ENCODE measurements at regions not wholly inside any gene's neighbourhood (a gene's known extent, or its start where the extent isn't known, plus 50 kb on each side); places are given as distances from the start of the nearest gene placed in this dataset.

DNA sequence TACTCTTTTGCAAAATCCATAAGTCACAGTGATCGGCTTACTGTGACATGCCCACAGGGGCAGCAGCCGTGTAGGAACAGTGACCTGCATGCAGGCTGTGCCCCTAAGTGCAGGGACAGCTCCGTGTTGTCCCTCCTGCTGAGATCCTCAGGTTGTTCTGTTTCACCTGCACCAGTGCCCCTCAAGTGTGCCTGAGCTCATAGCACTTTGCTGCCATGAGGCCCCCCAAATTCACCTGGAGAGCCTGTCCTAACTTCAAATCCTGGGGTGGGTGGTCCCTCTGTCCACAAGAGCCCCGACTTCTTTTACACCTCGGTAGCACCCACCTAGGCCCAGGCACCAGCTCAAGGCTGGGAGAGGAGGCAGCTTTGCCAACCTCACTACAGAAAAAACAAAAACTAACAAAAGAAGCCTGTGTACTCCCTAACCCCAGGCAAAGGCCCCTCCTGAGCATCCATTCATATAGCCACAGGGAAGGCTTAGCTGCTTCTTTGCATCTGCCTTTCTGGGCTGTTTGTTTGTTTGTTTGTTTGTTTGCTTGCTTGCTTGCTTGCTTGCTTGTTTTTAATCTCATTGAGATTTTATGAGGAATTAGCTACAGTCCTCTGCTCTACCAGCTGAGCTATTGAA is 214.5 kb downstream of the AUH start:
- TF ChIP-seq, protein P1, sequence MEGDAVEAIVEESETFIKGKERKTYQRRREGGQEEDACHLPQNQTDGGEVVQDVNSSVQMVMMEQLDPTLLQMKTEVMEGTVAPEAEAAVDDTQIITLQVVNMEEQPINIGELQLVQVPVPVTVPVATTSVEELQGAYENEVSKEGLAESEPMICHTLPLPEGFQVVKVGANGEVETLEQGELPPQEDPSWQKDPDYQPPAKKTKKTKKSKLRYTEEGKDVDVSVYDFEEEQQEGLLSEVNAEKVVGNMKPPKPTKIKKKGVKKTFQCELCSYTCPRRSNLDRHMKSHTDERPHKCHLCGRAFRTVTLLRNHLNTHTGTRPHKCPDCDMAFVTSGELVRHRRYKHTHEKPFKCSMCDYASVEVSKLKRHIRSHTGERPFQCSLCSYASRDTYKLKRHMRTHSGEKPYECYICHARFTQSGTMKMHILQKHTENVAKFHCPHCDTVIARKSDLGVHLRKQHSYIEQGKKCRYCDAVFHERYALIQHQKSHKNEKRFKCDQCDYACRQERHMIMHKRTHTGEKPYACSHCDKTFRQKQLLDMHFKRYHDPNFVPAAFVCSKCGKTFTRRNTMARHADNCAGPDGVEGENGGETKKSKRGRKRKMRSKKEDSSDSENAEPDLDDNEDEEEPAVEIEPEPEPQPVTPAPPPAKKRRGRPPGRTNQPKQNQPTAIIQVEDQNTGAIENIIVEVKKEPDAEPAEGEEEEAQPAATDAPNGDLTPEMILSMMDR (IDR thresholded peaks at IDR 0.05), result no peak
- no peak for TF ChIP-seq POLR2A (IDR thresholded peaks at IDR 0.05)
- no peak for TF ChIP-seq EP300 (IDR thresholded peaks at IDR 0.05)

All from ovary (tissue), 3 donors.